Activated CD4-positive, alpha-beta T cell treated with anti-CD3 and anti-CD28 coated beads, Interleukin-2, amount 50 U/mL, for 48 hours (primary cell): ENCODE measurements at regions not wholly inside any gene's neighbourhood (a gene's known extent, or its start where the extent isn't known, plus 50 kb on each side); places are given as distances from the start of the nearest gene placed in this dataset.
A peak's percentile ranks its signal among the peaks of the same experiment; 100 is the strongest.
"Not testable (repeated sequence)": the region's sequence is repeated elsewhere in the genome, so short reads cannot be mapped to it uniquely, and the experiment has no call there.

ENCODE experiments used
- DNase-seq, 2 experiments: peaks; one replicate each; pipeline ENCODE4 v3.0.0-alpha.2; 2020

DNA sequence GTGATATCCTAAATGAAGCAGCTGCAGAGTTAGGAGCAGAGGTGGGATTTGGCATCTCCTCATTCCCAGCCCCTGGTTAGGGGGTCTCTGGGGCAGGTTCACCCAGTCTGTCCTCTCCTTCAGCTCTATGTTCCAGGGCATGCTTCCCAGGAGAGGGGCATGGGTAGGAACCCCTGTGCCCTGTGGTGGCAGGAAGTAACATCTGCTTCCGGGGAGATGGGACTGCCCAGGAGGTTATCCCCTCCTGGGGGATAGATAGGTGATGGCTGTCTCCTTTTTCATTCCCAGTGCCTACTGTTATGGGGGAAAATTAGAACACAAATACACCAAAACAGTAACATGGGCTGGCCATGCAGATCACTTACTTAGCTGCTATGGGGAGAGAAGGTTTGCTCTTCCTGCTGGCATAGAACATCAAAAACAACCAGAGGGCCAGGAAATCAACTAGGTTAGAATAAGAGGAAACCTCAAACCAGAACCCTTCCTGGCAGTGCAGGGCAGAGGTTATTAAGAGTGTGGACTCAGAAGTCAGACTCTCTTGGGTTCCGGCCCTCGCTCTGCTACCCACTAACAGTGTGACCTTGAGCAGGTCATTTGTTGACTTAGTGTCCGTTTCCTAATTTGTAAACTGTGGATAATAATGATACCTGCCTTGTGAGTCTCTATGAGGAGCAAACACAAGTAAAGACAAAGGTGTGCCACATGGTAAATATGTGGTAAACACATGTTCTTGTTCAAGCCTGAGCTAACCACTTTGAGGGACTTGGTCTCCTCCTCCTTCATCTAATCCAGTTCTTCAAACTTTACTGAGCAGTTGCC, 157.8 kb upstream of the JUN start:
- DNase-seq, result peak in 1 of 2 experiments; percentile 7

DNA sequence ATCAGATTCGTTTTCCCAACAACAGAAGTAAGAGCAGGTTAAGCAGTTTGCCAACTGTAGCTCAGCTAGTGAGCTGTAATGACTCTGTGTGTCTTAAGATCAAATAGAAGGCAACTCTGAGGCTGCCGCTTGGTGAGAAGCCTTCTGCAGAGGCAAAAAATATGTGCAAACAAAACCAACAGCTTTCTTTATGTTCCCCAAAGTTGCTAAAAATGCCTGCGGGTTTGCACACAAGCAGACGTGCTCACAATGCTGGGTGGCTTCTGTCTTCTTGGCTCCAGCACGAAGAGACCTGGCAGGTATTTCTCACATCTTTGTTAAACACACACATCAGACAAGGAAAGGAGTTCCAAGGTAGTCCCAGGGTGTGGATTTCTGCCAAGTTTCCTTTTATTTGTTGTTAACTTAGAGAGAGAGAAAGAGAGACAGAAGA, 158.9 kb upstream of the JUN start:
- no peak for DNase-seq

DNA sequence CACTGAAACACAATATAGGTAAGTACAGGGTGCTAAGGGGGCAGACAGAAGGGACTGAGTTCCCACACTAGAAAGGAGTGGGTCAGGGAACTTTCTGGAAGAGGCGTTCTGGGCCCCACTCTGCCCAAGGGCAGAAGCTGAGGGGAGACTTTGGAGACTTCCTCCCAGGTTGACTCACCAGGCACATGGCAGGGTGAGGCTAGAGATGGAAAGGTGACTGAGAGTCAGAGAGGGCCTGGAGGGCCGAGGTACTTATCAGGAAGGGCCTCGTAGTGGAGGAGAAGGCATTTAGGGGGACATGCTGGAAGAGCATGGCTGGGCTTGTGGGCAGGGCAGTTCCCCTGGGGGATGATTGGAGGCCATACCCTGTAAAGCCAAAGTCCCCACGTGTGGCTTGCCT, 159.9 kb upstream of the JUN start:
- DNase-seq, result no peak

DNA sequence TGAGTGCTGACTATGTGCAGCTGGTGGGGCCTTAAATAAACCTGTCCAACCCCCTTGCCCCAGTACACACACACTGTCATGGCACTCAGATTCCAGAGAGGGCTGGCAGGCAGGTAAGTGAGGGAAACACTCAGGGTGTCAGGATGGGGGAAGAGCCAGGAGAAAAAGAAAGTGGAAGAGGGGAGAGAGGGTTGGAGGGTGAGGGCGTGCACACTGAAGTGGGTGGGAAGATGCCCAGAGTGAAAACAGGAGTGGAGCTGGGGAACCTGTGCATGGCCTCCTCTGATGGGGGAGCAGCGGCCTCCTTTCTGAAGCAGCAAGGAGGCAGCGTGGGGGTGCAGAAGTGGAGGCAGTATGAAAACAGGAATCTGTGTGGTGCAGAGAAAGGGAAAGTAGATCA, 160.6 kb upstream of the JUN start:
- DNase-seq, result no peak

DNA sequence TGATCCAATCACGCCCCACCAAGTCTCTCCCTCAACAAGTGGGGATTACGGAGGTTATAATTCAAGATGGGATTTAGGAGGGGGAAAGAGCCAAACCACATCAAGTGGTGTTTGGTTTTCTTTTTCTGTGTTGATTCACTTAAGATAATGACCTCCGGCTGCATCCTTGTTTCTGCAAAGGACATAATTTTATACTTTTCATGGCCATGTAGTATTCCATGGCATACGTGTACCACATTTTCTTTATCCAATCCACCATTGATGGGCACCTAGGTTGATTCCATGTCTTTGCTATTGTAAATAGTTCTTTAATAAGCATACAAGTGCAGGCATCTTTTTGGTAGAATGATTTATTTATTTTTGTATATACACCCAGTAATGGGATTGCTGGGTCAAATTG, 162.5 kb upstream of the JUN start:
- DNase-seq, result no peak

DNA sequence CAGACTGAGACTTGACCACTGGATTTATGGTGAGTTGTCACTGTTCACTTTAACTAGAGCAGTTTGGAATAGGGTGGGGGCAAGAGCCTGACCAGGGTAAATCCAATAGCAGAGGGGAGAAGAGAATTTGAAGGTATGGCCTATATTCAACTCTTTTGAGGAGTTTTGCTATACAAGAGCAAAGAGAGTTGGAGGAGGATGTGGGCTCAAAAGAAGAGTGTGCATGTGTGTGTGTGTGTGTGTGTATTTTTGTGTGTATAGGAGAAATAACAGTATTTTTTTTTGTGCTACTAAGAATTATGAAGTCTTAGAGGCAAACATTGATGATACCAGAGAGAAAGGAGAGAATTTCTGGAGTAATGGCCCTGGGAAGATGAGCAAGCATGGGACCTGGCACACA, 164.8 kb upstream of the JUN start:
- no peak for DNase-seq

DNA sequence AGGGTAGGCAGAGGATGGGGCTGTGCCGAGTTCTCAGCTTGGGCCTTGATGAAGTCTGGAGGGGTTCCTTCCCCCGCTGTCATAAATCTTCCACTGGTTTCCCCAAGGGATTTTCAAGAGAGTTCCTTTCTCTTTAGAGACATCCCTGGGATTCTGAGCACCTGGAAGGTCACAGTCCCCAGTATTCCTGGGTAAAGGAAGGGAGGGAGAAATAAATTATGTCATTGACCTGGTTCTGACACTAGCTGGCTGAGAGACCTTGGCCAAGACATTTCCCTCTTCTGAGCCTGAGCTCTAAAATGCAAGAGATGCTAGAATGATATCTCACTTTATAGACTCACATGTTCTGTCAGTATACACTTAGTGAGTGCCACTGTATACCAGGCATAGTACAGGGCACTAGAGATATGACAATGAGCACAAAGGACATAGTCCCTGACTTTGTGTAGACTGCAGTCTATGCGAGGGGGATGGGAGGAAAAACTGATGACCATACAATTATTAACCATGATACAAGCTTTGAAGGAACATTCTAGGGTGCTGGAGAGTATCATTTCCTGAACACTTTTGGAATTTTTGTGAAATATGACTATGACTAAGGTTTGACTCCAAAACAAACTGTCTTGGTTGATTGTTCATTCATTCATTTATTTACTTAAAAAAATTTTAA, 165.8 kb upstream of the JUN start:
- no peak for DNase-seq

DNA sequence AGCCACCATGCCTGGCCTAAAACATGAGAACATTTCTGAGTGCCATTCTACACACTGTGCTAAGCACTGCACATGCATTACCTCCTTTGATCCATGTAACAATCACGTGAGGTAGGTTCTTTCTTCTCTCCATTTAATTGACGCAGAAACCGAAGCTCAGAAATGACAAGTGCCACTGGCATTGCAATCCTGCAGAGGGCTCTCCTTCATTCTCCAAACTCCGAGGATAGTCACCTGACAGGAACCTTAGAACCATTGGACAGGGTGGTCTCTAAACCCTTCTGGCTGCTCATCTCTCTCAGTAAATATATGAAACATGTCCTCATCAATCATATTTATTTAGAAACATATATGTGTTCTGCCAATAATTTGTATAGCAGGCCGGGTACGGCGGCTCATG, 167.1 kb upstream of the JUN start:
- DNase-seq, result no peak

DNA sequence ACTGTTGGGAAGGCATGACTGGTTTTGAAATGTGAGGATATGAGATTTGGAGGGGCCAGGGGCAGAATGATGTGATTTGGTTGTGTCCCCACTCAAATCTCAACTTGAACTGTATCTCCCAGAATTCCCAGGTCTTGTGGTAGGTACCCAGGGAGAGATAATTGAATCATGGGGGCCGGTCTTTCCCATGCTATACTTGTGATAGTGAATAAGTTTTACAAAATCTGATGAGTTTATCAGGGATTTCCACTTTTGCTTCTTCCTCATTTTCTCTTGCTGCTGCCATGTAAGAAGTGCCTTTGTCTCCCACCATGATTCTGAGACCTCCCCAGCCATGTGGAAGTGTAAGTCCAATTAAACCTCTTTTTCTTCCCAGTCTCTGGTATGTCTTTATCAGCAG, 170.1 kb upstream of the JUN start:
- DNase-seq, result not testable (repeated sequence)

DNA sequence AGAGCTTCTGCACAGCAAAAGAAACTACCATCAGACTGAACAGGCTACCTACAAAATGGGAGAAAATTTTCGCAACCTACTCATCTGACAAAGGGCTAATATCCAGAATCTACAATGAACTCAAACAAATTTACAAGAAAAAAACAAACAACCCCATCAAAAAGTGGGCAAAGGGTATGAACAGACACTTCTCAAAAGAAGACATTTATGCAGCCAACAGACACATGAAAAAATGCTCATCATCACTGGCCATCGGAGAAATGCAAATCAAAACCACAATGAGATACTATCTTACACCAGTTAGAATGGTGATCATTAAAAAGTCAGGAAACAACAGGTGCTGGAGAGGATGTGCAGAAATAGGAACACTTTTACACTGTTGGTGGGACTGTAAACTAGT, 179.4 kb upstream of the JUN start:
- not testable (repeated sequence) for DNase-seq

DNA sequence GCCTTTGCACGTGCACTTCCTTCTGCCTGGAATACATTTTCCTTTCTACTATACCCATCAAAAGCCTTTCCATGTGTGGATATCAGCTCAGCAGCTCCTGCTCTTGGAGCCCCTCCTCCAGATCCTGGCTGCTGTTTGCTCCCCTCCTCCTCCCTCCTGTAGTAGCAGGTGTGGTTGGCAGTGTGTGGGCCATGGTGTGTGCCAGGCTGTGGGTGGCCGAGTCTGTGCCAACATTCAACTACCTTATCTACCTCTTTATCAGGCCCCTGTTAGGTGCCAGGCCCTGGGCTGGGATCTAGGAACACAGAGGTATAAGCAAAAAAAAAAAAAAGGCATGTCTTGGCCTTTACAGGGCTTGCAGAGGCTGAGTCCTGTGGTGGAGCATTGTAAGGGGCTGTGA, 180.6 kb upstream of the JUN start:
- DNase-seq, result no peak

DNA sequence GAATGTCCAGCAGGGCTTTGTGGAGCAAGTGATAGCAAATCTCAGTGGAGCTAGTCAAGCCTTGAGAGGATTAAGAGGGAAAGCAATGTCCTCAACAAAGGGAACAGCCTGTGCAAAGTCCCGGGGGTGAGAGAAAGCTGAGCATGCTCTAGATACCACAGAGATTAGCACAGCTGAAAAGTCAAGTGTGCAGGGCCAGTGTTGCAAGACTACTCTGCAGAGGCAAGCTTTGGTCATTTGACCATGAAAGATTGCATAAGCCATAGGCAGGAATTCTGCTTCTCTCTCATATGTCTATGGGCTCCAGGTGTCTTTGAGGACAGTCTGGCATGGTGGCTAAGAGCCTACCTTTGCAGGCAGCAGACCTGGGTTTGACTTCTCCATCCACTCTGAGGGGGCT, 181.0 kb upstream of the JUN start:
- no peak for DNase-seq

DNA sequence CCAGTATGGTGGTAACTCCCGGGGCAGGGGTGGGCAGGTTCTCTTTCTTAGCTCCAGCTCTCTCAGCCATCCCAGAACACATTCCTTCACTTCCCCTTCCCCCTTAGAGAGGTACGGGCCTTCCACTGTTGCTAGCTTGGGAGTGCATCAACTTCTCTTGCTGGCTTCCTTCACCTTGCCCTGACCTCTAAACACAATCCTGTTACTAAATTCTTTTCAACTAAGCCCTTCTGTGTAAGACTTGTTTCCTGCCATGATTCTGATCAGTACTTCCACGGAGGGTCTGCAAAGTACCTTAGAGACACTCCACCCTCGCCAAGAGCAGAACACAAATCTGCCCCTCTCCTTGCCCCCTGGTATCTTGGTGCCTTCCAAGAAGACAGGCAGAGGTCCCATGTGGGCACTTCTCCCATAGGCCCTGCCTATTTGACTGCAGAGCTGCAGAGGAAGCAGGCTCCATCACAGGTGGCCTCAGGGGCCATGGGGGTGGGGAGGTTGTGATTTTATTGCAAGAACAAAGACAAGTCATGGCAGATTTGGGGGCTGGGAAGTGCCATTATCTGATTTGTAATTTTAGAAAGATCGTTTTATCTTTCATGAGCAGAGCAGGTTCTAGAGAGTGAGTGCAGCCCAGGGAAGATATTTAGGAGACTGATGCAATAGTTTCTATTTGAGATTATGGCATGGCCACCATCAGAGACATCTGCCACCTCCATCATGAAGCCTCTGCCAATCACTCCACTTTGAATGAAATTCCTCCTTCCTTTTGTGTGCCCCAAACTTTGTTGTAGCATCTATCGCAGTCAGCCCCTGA, 182.5 kb upstream of the JUN start:
- DNase-seq, result no peak

DNA sequence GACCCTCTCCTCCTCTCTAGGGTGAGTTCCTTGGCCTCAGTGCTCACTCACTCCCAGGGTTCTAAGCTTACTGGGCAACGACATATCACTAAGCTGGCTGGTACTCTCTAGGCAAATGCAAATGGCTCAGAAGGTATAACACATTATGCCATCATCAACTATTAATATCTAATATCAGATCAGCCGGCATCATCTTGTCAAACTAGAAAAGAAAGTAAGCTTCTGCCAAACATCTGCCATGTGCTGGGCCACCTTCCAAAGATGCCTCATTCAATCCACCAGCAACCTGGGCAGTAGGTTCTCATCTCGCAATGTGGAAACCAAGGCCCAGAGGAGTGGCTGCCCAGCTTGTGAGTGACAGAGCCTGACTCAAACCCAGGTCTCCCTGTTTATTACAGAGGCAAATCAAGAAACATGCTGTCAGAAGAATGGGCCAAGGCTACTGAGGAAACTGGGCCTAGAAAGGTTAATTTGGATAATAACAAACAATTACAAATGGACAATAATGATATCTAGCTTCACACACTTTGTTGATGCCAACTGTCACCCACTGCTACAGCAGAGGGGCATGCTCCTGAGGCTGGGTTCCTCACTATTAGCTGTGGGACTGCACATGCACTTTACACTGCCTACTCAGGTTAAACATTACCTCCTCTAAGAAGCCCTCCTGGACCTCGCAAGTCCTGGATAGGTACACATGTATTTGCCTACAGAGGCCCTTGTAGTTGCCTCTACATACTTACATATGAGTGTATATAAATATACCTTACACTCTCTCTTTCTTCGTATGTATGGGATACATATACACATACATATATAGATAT, 183.3 kb upstream of the JUN start:
- no peak for DNase-seq

DNA sequence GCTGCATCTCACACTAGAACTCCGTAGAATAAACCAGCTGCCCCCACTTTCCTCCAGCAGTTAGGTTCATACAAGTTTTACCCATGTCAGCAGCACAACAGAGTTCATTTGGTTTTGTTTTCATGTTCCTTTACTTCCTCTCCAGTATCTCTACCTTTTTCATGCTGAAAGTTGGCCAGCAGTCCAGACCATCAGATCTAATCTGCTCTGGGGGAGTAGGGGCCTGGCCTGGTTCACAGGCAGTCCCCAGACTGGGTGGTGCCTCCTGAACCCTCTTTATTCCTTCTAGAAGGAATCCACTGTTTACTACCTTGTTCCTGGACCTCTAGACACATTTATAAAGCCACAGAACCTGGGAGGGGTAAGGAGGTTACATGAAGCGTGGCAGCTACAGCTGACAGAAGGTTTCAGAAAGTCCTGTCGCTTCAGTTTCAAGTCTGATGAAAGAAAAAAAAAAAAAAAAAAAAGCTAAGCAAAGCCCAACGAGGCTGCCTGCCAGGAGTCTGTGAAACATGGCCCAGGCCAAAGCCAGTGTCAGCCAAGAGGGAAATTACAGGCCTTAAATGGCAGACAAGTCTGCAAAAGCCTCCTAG, 184.6 kb upstream of the JUN start:
- peak; percentile 18 to 19 for DNase-seq

DNA sequence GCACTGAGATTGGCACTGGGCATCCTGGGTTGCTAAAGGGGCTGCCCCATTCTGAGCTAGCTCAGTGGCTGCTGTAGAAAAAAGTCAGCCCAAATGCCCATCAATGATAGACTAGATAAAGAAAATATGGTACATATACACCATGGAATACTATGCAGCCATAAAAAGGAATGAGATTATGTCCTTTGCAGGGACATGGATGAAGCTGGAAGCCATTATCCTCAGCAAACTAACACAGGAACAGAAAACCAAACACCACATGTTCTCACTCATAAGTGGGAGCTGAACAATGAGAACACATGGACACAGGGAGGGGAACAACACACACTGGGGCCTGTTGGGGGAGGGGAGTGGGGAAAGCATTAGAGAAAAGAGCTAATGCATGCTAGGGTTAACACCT, 185.3 kb upstream of the JUN start:
- DNase-seq, result not testable (repeated sequence)

DNA sequence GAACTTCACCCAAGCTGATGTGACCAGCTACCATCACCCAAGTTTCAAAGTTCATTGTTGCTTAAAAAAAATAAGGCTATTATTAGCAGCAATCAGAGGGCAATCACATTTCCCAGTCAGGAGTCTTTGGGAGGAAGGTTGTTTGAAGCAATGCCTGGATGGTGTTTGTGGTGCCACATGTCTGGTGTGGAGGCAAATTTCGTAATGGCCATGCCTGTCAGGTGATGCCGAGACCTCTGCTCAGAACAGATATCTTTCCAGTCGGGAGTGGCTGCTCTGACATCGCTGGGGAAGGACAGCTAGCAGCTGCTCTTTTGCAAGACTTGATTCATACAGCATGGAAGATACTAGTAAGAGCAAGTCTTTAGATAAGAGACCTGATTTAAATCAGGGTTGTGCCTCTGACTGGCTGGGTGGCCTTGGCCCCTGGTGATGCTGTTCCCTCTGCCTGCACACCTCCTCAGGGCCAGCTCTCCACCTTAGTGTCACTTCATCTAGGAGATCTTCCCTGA, 187.8 kb upstream of the JUN start:
- no peak for DNase-seq

DNA sequence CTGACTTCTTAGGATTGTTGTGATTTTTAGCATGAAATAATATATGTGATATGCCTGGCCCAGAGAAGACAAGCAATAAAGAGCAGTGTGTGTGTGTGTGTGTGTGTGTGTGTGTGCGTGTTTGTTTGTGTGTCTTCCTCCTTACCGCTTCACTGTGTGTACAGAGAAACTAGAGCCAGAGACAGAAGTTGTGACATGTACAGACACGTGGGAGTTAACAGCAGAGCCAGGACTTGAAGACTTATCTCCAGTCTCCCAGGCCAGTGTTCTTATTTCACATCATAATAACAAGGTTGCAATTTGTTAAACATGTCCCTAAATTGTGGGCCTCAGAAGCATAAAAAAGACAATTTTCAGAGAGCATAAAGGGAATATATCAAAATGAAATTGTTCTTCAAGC, 192.0 kb upstream of the JUN start:
- DNase-seq, result no peak

DNA sequence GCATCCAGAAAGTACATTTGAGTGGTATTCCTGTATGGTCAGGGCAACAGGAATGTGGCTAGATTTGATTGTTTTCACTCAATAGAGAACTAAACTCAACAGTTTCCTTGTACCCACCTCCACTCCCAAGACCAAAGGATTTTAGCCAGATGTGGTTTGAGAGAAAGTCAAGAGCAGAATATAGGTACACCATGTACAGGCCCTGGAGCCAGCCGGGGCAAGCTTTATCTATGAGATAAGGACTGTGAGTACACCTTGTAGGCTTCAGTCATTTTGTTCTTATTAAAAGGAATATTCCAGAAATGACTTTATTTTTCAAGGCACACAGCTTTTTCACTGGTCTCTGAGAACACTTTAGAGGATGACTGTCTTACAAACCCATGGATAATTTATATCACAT, 192.4 kb upstream of the JUN start:
- no peak for DNase-seq

DNA sequence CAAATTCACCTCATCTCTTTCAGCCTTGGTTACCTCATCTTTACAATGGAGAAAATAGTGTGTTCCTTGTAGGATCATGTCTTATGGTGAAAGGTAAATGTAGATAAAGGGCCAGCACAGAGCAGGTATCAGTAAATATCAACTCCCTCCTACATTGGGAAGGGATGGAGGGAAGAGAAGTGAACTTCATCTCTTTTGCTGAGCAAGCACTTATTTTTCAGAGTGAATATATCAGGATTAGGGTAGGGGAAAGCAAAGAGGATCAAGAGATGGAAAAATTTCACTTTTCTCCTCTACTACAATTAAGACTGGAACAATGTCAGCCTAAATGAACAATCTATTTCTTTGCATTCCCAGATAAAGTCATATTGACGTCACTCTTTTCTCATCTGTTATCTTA, 193.8 kb upstream of the JUN start:
- DNase-seq, result no peak

DNA sequence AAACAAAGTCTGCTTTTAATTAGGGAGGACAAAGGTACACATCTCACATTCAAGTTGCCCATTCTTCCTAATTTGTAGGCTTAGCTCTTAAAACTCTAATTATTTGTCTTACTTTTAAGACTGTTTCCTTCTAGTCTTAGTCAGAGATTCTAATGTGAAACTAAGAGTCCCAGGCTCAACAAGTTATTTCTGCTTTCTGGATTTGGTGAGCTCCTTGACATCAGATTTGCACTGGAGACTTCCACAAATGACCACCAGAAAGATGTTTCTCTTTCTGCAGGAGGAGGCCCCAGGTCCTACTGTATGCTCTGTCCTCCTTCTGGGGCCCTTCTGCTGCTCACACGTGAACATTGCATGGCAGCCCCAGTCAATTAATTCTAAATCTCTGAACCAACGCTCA, 194.2 kb upstream of the JUN start:
- no peak for DNase-seq

DNA sequence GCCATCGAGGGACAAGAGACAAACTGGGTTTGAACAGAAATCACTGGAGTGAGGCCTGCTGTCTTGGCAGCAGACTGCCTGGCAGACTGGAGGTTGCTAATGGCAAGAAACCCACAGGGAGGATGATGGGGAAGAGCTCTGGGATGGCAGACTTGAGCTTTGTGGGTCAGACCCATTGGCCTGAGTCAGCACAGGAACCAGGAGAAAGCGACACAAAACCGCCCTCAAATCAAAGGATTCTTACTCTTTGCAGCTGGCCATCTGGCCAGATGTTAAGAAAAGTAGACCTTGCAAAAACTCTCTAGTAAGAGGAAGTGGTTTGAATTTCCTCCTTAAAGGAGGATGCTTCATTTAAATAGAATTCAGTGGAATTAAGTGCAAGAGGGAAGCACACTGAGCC, 195.2 kb upstream of the JUN start:
- DNase-seq, result no peak
